Osteoblast (primary cell): ENCODE measurements at regions not wholly inside any gene's neighbourhood (a gene's known extent, or its start where the extent isn't known, plus 50 kb on each side); places are given as distances from the start of the nearest gene placed in this dataset.

Experiments used
- DNase-seq: peaks from one replicate; pipeline ENCODE4 v3.0.0; 2011; ENCODE audit warnings: low spot score, mixed read lengths; ENCODE audit not compliant: insufficient read length; ENCODE audit errors: missing footprints
- H2AFZ ChIP-seq: 2 replicates; pipeline ENCODE4 v1.6.0; 2011; ENCODE audit warnings: mild to moderate bottlenecking, low read length
- H3K27ac ChIP-seq: 2 replicates; pipeline ENCODE4 v1.5.1; 2011; ENCODE audit warnings: mild to moderate bottlenecking, low read depth, low read length, moderate library complexity
- H3K27me3 ChIP-seq: 2 replicates; pipeline ENCODE4 v1.6.0; 2012; ENCODE audit warnings: mild to moderate bottlenecking, control low read depth, inconsistent platforms, low read length, moderate library complexity; ENCODE audit not compliant: insufficient read depth
- H3K36me3 ChIP-seq: 2 replicates; pipeline ENCODE4 v1.5.1; 2011; ENCODE audit warnings: mild to moderate bottlenecking, low read length, control low read depth, moderate library complexity; ENCODE audit not compliant: insufficient read depth
- H3K4me1 ChIP-seq: 2 replicates; pipeline ENCODE4 v1.5.1; 2011; ENCODE audit warnings: mild to moderate bottlenecking, low read length, control low read depth, moderate library complexity; ENCODE audit not compliant: insufficient read depth
- H3K4me2 ChIP-seq: 2 replicates; pipeline ENCODE4 v1.6.0; 2011; ENCODE audit warnings: mild to moderate bottlenecking, low read length; ENCODE audit not compliant: insufficient read depth
- H3K4me3 ChIP-seq: fragments of 200-600 bp; sonication (generic); 3 replicates; pipeline ENCODE4 v1.5.1; 2012; ENCODE audit warnings: mild to moderate bottlenecking, low read length, inconsistent platforms; ENCODE audit not compliant: insufficient read depth
- H3K79me2 ChIP-seq: 2 replicates; pipeline ENCODE4 v1.6.0; 2012; ENCODE audit warnings: mild to moderate bottlenecking, low read length, control low read depth, inconsistent platforms; ENCODE audit not compliant: insufficient read depth
- H3K9me3 ChIP-seq: 2 replicates; pipeline ENCODE4 v1.5.1; 2011; ENCODE audit warnings: low read depth, low read length, control low read depth
- H4K20me1 ChIP-seq: 2 replicates; pipeline ENCODE4 v1.6.0; 2012; ENCODE audit warnings: mild to moderate bottlenecking, low read length, control low read depth; ENCODE audit not compliant: insufficient read depth
- TF ChIP-seq, protein P1 (sequence below): IDR thresholded peaks from 2 replicates; pipeline ENCODE4 v1.5.1; 2011; ENCODE audit warnings: mild to moderate bottlenecking, low read depth, low read length, moderate library complexity; ENCODE audit errors: extremely low read depth

DNA sequence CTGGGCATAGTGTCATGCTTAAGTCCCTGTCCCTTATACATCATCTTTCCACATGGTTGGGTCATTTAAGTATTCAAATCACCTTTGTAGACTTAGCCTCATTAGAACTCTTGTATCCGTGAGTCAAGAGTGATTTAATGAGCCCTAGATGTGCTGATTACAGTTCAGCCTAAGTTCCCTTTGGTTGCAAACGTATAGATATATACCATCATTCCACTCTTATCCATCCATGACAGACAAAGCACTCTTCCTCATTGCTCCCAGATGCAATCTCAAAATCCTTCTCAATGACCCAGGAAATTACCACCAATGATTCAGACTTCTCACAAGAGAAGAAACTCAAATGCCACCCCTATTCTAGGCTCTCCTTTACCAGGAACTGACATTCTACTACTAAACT lies 50.2 kb upstream of the C3orf49 start:
- H4K20me1 ChIP-seq = no peaks in the 10 kb centered on the region
- H3K4me1 ChIP-seq = no peaks in the 10 kb centered on the region
- DNase-seq = no peak
- no peaks in the 10 kb centered on the region for H3K27me3 ChIP-seq
- no peaks in the 10 kb centered on the region for H3K36me3 ChIP-seq
- H2AFZ ChIP-seq = no peak overlapping the region
- no peak overlapping the region for H3K4me2 ChIP-seq
- no peaks in the 10 kb centered on the region for H3K9me3 ChIP-seq
- no peaks in the 10 kb centered on the region for H3K79me2 ChIP-seq
- TF ChIP-seq, protein P1, sequence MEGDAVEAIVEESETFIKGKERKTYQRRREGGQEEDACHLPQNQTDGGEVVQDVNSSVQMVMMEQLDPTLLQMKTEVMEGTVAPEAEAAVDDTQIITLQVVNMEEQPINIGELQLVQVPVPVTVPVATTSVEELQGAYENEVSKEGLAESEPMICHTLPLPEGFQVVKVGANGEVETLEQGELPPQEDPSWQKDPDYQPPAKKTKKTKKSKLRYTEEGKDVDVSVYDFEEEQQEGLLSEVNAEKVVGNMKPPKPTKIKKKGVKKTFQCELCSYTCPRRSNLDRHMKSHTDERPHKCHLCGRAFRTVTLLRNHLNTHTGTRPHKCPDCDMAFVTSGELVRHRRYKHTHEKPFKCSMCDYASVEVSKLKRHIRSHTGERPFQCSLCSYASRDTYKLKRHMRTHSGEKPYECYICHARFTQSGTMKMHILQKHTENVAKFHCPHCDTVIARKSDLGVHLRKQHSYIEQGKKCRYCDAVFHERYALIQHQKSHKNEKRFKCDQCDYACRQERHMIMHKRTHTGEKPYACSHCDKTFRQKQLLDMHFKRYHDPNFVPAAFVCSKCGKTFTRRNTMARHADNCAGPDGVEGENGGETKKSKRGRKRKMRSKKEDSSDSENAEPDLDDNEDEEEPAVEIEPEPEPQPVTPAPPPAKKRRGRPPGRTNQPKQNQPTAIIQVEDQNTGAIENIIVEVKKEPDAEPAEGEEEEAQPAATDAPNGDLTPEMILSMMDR = no peak
- no peak overlapping the region for H3K4me3 ChIP-seq
- H3K27ac ChIP-seq = no peak overlapping the region
